Liver (tissue), 3 donors: ENCODE measurements at regions not wholly inside any gene's neighbourhood (a gene's known extent, or its start where the extent isn't known, plus 50 kb on each side); places are given as distances from the start of the nearest gene placed in this dataset.

Source experiments
- ATF3 ChIP-seq: IDR thresholded peaks from 2 replicates; pipeline ENCODE4 v1.6.1; 2016; ENCODE audit warnings: antibody characterized with exemption
- CTCF ChIP-seq: fragments of 150-350 bp; IDR thresholded peaks from 2 replicates; pipeline ENCODE4 v1.5.1; 2017; ENCODE audit warnings: improper control_type of control experiment, low read depth, low read length; ENCODE audit not compliant: missing input control
- EGR1 ChIP-seq, 2 donors: IDR thresholded peaks; 2 replicates each; pipeline ENCODE4 v1.6.1; 2016 to 2018; ENCODE audit warnings: antibody characterized with exemption in 2 of 2, low read depth in 2 of 2
- GABPA ChIP-seq, 2 donors: IDR thresholded peaks in 1 of 2; conservative IDR thresholded peaks in 1 of 2; 2 replicates each; pipeline ENCODE4 v1.6.1; 2016; ENCODE audit warnings: antibody characterized with exemption in 2 of 2, mild to moderate bottlenecking in 1 of 2, moderate library complexity in 1 of 2
- JUND ChIP-seq, 2 donors: IDR thresholded peaks; 2 replicates each; pipeline ENCODE4 v1.6.1; 2016; ENCODE audit warnings: antibody characterized with exemption in 2 of 2
- MAX ChIP-seq: IDR thresholded peaks from 2 replicates; pipeline ENCODE4 v1.6.1; 2016; ENCODE audit warnings: antibody characterized with exemption
- NR2F2 ChIP-seq: IDR thresholded peaks from 2 replicates; pipeline ENCODE4 v1.6.1; 2016; ENCODE audit warnings: antibody characterized with exemption
- RAD21 ChIP-seq, 2 donors: IDR thresholded peaks; 2 replicates each; pipeline ENCODE4 v1.6.1; 2016; ENCODE audit warnings: antibody characterized with exemption in 2 of 2, mild to moderate bottlenecking in 2 of 2
- REST ChIP-seq: IDR thresholded peaks from 2 replicates; pipeline ENCODE4 v1.6.1; 2016; ENCODE audit warnings: antibody characterized with exemption, mild to moderate bottlenecking
- RXRA ChIP-seq, 2 donors: IDR thresholded peaks; 2 replicates each; pipeline ENCODE4 v1.6.1; 2017 to 2018; ENCODE audit warnings: antibody characterized with exemption in 2 of 2, mild to moderate bottlenecking in 1 of 2
- SP1 ChIP-seq: IDR thresholded peaks from 2 replicates; pipeline ENCODE4 v1.6.1; 2018; ENCODE audit warnings: antibody characterized with exemption, mild to moderate bottlenecking
- TAF1 ChIP-seq: conservative IDR thresholded peaks from 2 replicates; pipeline ENCODE4 v1.6.1; 2016; ENCODE audit warnings: antibody characterized with exemption, mild to moderate bottlenecking
- YY1 ChIP-seq: IDR thresholded peaks from 2 replicates; pipeline ENCODE4 v1.6.1; 2016; ENCODE audit warnings: antibody characterized with exemption, mild to moderate bottlenecking
- ZBTB33 ChIP-seq: IDR thresholded peaks from 2 replicates; pipeline ENCODE4 v1.6.1; 2016; ENCODE audit warnings: antibody characterized with exemption
- donor health status: healthy.
- donor health status: healthy.

GRCh38 chr11:128290106-128290840, 297.1 kb downstream of the ETS1 start:
- TF ChIP-seq CTCF (peak; percentile 94), EGR1 (IDR thresholded peaks at IDR 0.05; ENCODE audit: low read depth in 2 of 2) (no peak), GABPA (IDR thresholded peaks at IDR 0.05 in 1 of 2, conservative IDR thresholded peaks at IDR 0.05 in 1 of 2) (no peak), ATF3 (no peak), MAX (no peak), REST (no peak), SP1 (no peak), ZBTB33 (no peak), RAD21 (IDR thresholded peaks at IDR 0.05) (peak; percentile 99), JUND (IDR thresholded peaks at IDR 0.05) (no peak), TAF1 (no peak), RXRA (IDR thresholded peaks at IDR 0.05) (peak; percentile 33 to 40), YY1 (no peak), NR2F2 (peak; percentile 62)
